ENCODE measurements at regions not wholly inside any gene's neighbourhood (a gene's known extent, or its start where the extent isn't known, plus 50 kb on each side); places are given as distances from the start of the nearest gene placed in this dataset.
A peak's percentile ranks its signal among the peaks of the same experiment; 100 is the strongest.

GRCh38 chr10:28980264-28980663, 302.9 kb downstream of the BAMBI start:
- no peaks in the 10 kb centered on the region for H3K79me2 ChIP-seq (ENCODE audit: control insufficient read depth, insufficient read depth, low read length, unreplicated experiment)
- H3K27ac ChIP-seq (ENCODE audit: low read depth, low read length), result no peak overlapping the region
- H3K36me3 ChIP-seq (ENCODE audit: insufficient read depth, low read length), result no peaks in the 10 kb centered on the region
- H3K4me3 ChIP-seq (ENCODE audit: low read depth, low read length), result no peak overlapping the region
- no peak overlapping the region for H2AFZ ChIP-seq (ENCODE audit: low read length, unreplicated experiment)
- H3K27me3 ChIP-seq (ENCODE audit: insufficient read depth, low read length), result no peaks in the 10 kb centered on the region
- H3K4me1 ChIP-seq (ENCODE audit: control insufficient read depth, insufficient read depth, low read length, unreplicated experiment), result peaks cover 11% of the 10 kb centered on the region

- Histone ChIP-seq H3K27me3 (ENCODE audit: insufficient read depth, low read length) (no peaks in the 10 kb centered on the region), H2AFZ (ENCODE audit: low read length, unreplicated experiment) (no peak overlapping the region), H3K36me3 (ENCODE audit: insufficient read depth, low read length) (no peaks in the 10 kb centered on the region), H3K27ac (ENCODE audit: low read depth, low read length) (no peak overlapping the region), H3K79me2 (ENCODE audit: control insufficient read depth, insufficient read depth, low read length, unreplicated experiment) (no peaks in the 10 kb centered on the region), H3K4me3 (ENCODE audit: low read depth, low read length) (no peak overlapping the region), H3K4me1 (ENCODE audit: control insufficient read depth, insufficient read depth, low read length, unreplicated experiment) (peaks cover 11% of the 10 kb centered on the region)
These were observed 303.7 kb downstream of the BAMBI start for GRCh38 chr10:28981007-28981406.

GRCh38 chr10:28982974-28983373, 305.7 kb downstream of the BAMBI start:
- Histone ChIP-seq H3K27ac (ENCODE audit: low read depth, low read length) (no peak overlapping the region), H3K4me1 (ENCODE audit: control insufficient read depth, insufficient read depth, low read length, unreplicated experiment) (peaks cover 11% of the 10 kb centered on the region), H2AFZ (ENCODE audit: low read length, unreplicated experiment) (no peak overlapping the region), H3K79me2 (ENCODE audit: control insufficient read depth, insufficient read depth, low read length, unreplicated experiment) (no peaks in the 10 kb centered on the region), H3K36me3 (ENCODE audit: insufficient read depth, low read length) (no peaks in the 10 kb centered on the region), H3K27me3 (ENCODE audit: insufficient read depth, low read length) (no peaks in the 10 kb centered on the region), H3K4me3 (ENCODE audit: low read depth, low read length) (no peak overlapping the region)

DNA sequence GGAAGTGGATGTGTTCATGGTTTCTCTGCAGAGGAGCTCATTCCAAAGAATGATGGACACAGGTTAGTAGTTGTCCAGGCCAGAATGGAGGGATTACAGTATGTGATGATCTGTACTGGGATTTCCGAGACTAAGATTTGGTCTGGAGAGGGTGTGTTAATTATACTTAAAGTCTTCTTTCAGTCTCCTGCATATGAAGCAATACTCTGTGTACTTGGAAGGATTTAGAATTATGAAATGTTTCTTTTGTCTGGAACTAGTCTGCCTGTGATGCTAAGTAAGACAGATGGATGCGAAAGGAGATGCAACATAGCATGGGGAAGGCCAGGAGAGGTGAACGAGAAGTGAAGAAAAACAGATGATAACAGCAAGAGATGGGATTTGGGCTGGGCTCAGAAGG, 305.1 kb upstream of the LYZL1 start:
- peaks cover 11% of the 10 kb centered on the region for H3K4me1 ChIP-seq (ENCODE audit: control insufficient read depth, insufficient read depth, low read length, unreplicated experiment)
- no peak overlapping the region for H3K4me3 ChIP-seq (ENCODE audit: low read depth, low read length)
- H2AFZ ChIP-seq (ENCODE audit: low read length, unreplicated experiment), result no peak overlapping the region
- H3K27me3 ChIP-seq (ENCODE audit: insufficient read depth, low read length), result no peaks in the 10 kb centered on the region
- no peak overlapping the region for H3K27ac ChIP-seq (ENCODE audit: low read depth, low read length)
- no peaks in the 10 kb centered on the region for H3K79me2 ChIP-seq (ENCODE audit: control insufficient read depth, insufficient read depth, low read length, unreplicated experiment)
- no peaks in the 10 kb centered on the region for H3K36me3 ChIP-seq (ENCODE audit: insufficient read depth, low read length)

DNA sequence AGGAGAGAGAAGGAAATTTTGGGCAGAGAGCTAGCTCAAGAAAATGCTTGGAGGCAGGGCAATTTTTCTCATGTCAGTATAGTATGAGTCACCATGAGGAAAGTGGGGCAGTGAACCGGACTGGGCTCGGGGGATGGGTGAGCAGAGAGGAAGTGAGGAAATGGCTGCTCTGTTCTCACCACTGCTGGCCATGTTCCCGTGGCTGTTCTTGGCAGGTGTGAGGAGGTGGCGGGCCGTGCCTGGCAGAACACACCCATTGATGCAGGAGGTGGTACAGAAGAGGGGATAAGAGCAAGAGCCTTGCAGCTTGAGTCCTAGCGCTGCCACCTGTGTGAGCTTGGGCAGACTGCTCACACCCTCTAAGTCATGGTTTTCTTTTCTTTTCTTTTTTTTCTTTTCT, 304.4 kb upstream of the LYZL1 start:
- H3K36me3 ChIP-seq (ENCODE audit: insufficient read depth, low read length), result no peaks in the 10 kb centered on the region
- peak overlapping the region; percentile 67 for H2AFZ ChIP-seq (ENCODE audit: low read length, unreplicated experiment)

DNA sequence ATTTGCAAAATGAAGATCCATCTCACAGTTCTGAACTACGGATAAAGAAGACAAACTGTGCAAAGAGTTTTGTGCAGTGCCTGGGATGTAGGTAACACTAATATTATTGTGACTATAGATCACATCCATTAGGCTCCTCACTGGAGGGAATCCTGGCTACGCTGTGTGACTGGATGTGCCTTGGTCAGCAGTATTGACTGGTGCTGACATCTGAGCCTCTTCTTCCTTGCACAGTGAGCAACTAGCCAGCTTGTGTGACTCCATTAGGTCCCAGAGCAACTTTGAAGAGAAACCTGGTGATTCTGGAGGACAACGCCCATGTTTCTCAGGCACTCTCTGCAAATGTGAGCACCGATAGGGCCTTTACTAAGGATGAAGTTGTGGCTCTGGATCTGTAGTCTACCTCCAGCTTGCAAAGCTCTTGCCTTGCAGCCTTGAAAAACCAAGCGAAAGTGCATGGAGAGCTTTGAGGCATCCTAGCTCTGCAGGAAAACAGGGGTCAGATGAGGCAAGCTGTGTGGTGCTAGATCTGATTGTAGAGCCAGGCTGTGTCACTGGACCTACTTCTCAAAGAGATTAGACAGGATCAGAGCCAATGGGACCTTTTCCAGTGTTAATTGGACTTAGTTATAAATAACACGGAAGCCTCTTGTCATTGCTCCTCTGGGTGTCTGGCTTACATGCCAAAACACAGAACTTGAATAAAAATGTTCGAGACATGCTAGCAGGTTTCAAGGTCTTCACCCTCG, 303.6 kb upstream of the LYZL1 start:
- H3K27ac ChIP-seq (ENCODE audit: low read depth, low read length), result no peak overlapping the region
- no peaks in the 10 kb centered on the region for H3K27me3 ChIP-seq (ENCODE audit: insufficient read depth, low read length)
- H3K4me1 ChIP-seq (ENCODE audit: control insufficient read depth, insufficient read depth, low read length, unreplicated experiment), result peaks cover 11% of the 10 kb centered on the region
- no peak overlapping the region for H2AFZ ChIP-seq (ENCODE audit: low read length, unreplicated experiment)
- H3K4me3 ChIP-seq (ENCODE audit: low read depth, low read length), result no peak overlapping the region
- H3K36me3 ChIP-seq (ENCODE audit: insufficient read depth, low read length), result no peaks in the 10 kb centered on the region
- no peaks in the 10 kb centered on the region for H3K79me2 ChIP-seq (ENCODE audit: control insufficient read depth, insufficient read depth, low read length, unreplicated experiment)

More for the DNA sequence above, 304.4 kb upstream of the LYZL1 start:
- H3K4me3 ChIP-seq (ENCODE audit: low read depth, low read length), result no peak overlapping the region; the same call in 1 of the 2 replicates
- H3K27ac ChIP-seq (ENCODE audit: low read depth, low read length), result no peak overlapping the region
- peaks cover 11% of the 10 kb centered on the region for H3K4me1 ChIP-seq (ENCODE audit: control insufficient read depth, insufficient read depth, low read length, unreplicated experiment)
- no peaks in the 10 kb centered on the region for H3K79me2 ChIP-seq (ENCODE audit: control insufficient read depth, insufficient read depth, low read length, unreplicated experiment)
- H3K27me3 ChIP-seq (ENCODE audit: insufficient read depth, low read length), result no peaks in the 10 kb centered on the region

GRCh38 chr10:28986117-28986792, 302.6 kb upstream of the LYZL1 start:
- H3K79me2 ChIP-seq (ENCODE audit: control insufficient read depth, insufficient read depth, low read length, unreplicated experiment), result no peaks in the 10 kb centered on the region
- H3K27me3 ChIP-seq (ENCODE audit: insufficient read depth, low read length), result no peaks in the 10 kb centered on the region
- peaks cover 11% of the 10 kb centered on the region for H3K4me1 ChIP-seq (ENCODE audit: control insufficient read depth, insufficient read depth, low read length, unreplicated experiment)
- no peak overlapping the region for H3K27ac ChIP-seq (ENCODE audit: low read depth, low read length)
- H2AFZ ChIP-seq (ENCODE audit: low read length, unreplicated experiment), result no peak overlapping the region
- no peak overlapping the region for H3K4me3 ChIP-seq (ENCODE audit: low read depth, low read length)
- no peaks in the 10 kb centered on the region for H3K36me3 ChIP-seq (ENCODE audit: insufficient read depth, low read length)

GRCh38 chr10:28986856-28987255, 302.0 kb upstream of the LYZL1 start:
- no peaks in the 10 kb centered on the region for H3K27me3 ChIP-seq (ENCODE audit: insufficient read depth, low read length)
- peaks cover 17% of the 10 kb centered on the region for H3K4me1 ChIP-seq (ENCODE audit: control insufficient read depth, insufficient read depth, low read length, unreplicated experiment)
- no peak overlapping the region for H3K4me3 ChIP-seq (ENCODE audit: low read depth, low read length)
- H3K79me2 ChIP-seq (ENCODE audit: control insufficient read depth, insufficient read depth, low read length, unreplicated experiment), result no peaks in the 10 kb centered on the region
- no peaks in the 10 kb centered on the region for H3K36me3 ChIP-seq (ENCODE audit: insufficient read depth, low read length)
- H3K27ac ChIP-seq (ENCODE audit: low read depth, low read length), result no peak overlapping the region
- no peak overlapping the region for H2AFZ ChIP-seq (ENCODE audit: low read length, unreplicated experiment)

GRCh38 chr10:28987555-28988320, 301.1 kb upstream of the LYZL1 start:
- no peak overlapping the region for H3K27ac ChIP-seq (ENCODE audit: low read depth, low read length)

GRCh38 chr10:28988980-28989379, 299.9 kb upstream of the LYZL1 start:
- Histone ChIP-seq H2AFZ (ENCODE audit: low read length, unreplicated experiment) (no peak overlapping the region), H3K79me2 (ENCODE audit: control insufficient read depth, insufficient read depth, low read length, unreplicated experiment) (no peaks in the 10 kb centered on the region), H3K4me1 (ENCODE audit: control insufficient read depth, insufficient read depth, low read length, unreplicated experiment) (peaks cover 21% of the 10 kb centered on the region), H3K4me3 (ENCODE audit: low read depth, low read length) (no peak overlapping the region), H3K27me3 (ENCODE audit: insufficient read depth, low read length) (no peaks in the 10 kb centered on the region), H3K36me3 (ENCODE audit: insufficient read depth, low read length) (no peaks in the 10 kb centered on the region), H3K27ac (ENCODE audit: low read depth, low read length) (no peak overlapping the region)

More at GRCh38 chr10:28987555-28988320, 301.1 kb upstream of the LYZL1 start:
- no peaks in the 10 kb centered on the region for H3K27me3 ChIP-seq (ENCODE audit: insufficient read depth, low read length)
- H3K4me1 ChIP-seq (ENCODE audit: control insufficient read depth, insufficient read depth, low read length, unreplicated experiment), result peaks cover 23% of the 10 kb centered on the region
- no peaks in the 10 kb centered on the region for H3K79me2 ChIP-seq (ENCODE audit: control insufficient read depth, insufficient read depth, low read length, unreplicated experiment)
- no peaks in the 10 kb centered on the region for H3K36me3 ChIP-seq (ENCODE audit: insufficient read depth, low read length)
- H2AFZ ChIP-seq (ENCODE audit: low read length, unreplicated experiment), result no peak overlapping the region
- no peak overlapping the region for H3K4me3 ChIP-seq (ENCODE audit: low read depth, low read length)

Data from ACC112 (cell line).